H1 (cell line): ENCODE measurements at regions not wholly inside any gene's neighbourhood (a gene's known extent, or its start where the extent isn't known, plus 50 kb on each side); places are given as distances from the start of the nearest gene placed in this dataset.

Source experiments
- CTCF ChIA-PET: fragments of 300-600 bp; sonication (Branson Sonifier 250); formaldehyde crosslinking; loops from one replicate; lab custom pipeline; 2021; ENCODE audit not compliant: partially characterized antibody; lab: Charles Lee
- POLR2A ChIA-PET: fragments of 300-600 bp; sonication (Branson Sonifier 250); formaldehyde crosslinking; loops from one replicate; lab custom pipeline; 2021; ENCODE audit warnings: inconsistent platforms; ENCODE audit not compliant: partially characterized antibody; lab: Charles Lee
- DNase-seq, 2 experiments: peaks; one replicate each; pipeline versions ENCODE4 v3.0.0 to v3.0.0-alpha.2; 2010 to 2022; ENCODE audit warnings: low spot score in 2 of 2, low read depth in 1 of 2, mixed read lengths in 1 of 2
- FAIRE-seq: peaks from 2 replicates; lab custom pipeline; 2011; peaks lifted over from hg19 to GRCh38; lab: Jason Lieb, UNC
- H2AFZ ChIP-seq: 2 replicates; pipeline ENCODE4 v1.8.1; 2012; ENCODE audit warnings: low read length, inconsistent platforms
- H2AK5ac ChIP-seq: 2 replicates; pipeline ENCODE4 v1.6.1; 2013; ENCODE audit warnings: low read depth, low read length
- H2BK120ac ChIP-seq: replicated peaks from 2 replicates; pipeline ENCODE3; 2013; ENCODE audit warnings: low read depth, low read length, inconsistent platforms
- H2BK12ac ChIP-seq: 2 replicates; pipeline ENCODE4 v1.6.1; 2013; ENCODE audit warnings: low read depth, low read length
- H2BK15ac ChIP-seq: 2 replicates; pipeline ENCODE4 v1.6.1; 2013; ENCODE audit warnings: low read length
- H2BK20ac ChIP-seq: 2 replicates; pipeline ENCODE4 v1.6.1; 2013; ENCODE audit warnings: low read length
- H2BK5ac ChIP-seq: 2 replicates; pipeline ENCODE4 v1.6.1; 2013; ENCODE audit warnings: low read depth, low read length
- H3K14ac ChIP-seq: 2 replicates; pipeline ENCODE4 v1.6.1; 2013; ENCODE audit warnings: inconsistent platforms; ENCODE audit not compliant: insufficient read length
- H3K18ac ChIP-seq: 2 replicates; pipeline ENCODE4 v1.6.1; 2013; ENCODE audit warnings: low read length; ENCODE audit errors: extremely low read depth
- H3K23ac ChIP-seq: 2 replicates; pipeline ENCODE4 v1.6.1; 2013; ENCODE audit warnings: inconsistent platforms; ENCODE audit not compliant: insufficient read length
- H3K23me2 ChIP-seq: 2 replicates; pipeline ENCODE4 v1.6.1; 2013; ENCODE audit warnings: low read depth, low read length
- H3K27ac ChIP-seq: 2 replicates; pipeline ENCODE4 v1.6.1; 2011; ENCODE audit warnings: low read depth, low read length, inconsistent platforms
- H3K27me3 ChIP-seq, 4 experiments: replicated peaks in 1 of 4; 1 replicate in 1 of 4; 2 replicates in 3 of 4; pipeline versions ENCODE4 v1.6.1 to v1.8.1; 2011 to 2013; ENCODE audit warnings: low read length in 3 of 4, mild to moderate bottlenecking in 3 of 4, inconsistent platforms in 2 of 4, mixed read lengths in 2 of 4, moderate library complexity in 1 of 4; ENCODE audit not compliant: control insufficient read depth in 3 of 4, insufficient read depth in 3 of 4; ENCODE audit errors: extremely low read depth in 1 of 4
- H3K36me3 ChIP-seq, 4 experiments: 2 replicates each; pipeline versions ENCODE4 v1.6.1 to v1.8.1; 2011 to 2013; ENCODE audit warnings: mild to moderate bottlenecking in 4 of 4, low read length in 3 of 4, moderate library complexity in 2 of 4, control low read depth in 1 of 4, inconsistent platforms in 1 of 4; ENCODE audit not compliant: insufficient read depth in 4 of 4, control insufficient read depth in 2 of 4
- H3K4ac ChIP-seq: replicated peaks from 2 replicates; pipeline ENCODE3; 2013; ENCODE audit warnings: low read length, low read depth, mixed read lengths, inconsistent platforms; ENCODE audit not compliant: insufficient read length
- H3K4me1 ChIP-seq, 4 experiments: replicated peaks in 1 of 4; 1 replicate in 1 of 4; 2 replicates in 3 of 4; pipeline versions ENCODE4 v1.6.1 to v1.8.1; 2011 to 2013; ENCODE audit warnings: low read length in 3 of 4, inconsistent platforms in 2 of 4, mixed read lengths in 1 of 4; ENCODE audit not compliant: insufficient read depth in 4 of 4, control insufficient read depth in 3 of 4
- H3K4me2 ChIP-seq, 2 experiments: 2 replicates each; pipeline versions ENCODE4 v1.6.1 to v1.8.1; 2011 to 2013; ENCODE audit warnings: low read depth in 2 of 2, low read length in 2 of 2, control low read depth in 1 of 2, inconsistent platforms in 1 of 2, mild to moderate bottlenecking in 1 of 2; ENCODE audit not compliant: insufficient read depth in 1 of 2
- H3K4me3 ChIP-seq, 4 experiments: fragments of 200-600, 300-600 bp in 1 of 4; sonication (generic), shearing (Covaris generic), sonication (Bioruptor Twin) in 1 of 4; 2 replicates each; pipeline versions ENCODE4 v1.5.1 to v1.8.1; 2011 to 2016; ENCODE audit warnings: low read length in 4 of 4, low read depth in 3 of 4, control low read depth in 2 of 4, inconsistent platforms in 2 of 4, mild to moderate bottlenecking in 2 of 4, mixed read lengths in 1 of 4, moderate library complexity in 1 of 4; ENCODE audit not compliant: insufficient read depth in 2 of 4; ENCODE audit errors: extremely low read depth in 1 of 4
- H3K56ac ChIP-seq: replicated peaks from 2 replicates; pipeline ENCODE3; 2013; ENCODE audit warnings: low read depth, mild to moderate bottlenecking, mixed read lengths, low read length, inconsistent platforms; ENCODE audit not compliant: insufficient read length
- H3K79me1 ChIP-seq: 2 replicates; pipeline ENCODE4 v1.6.1; 2013; ENCODE audit warnings: low read depth, low read length, control low read depth
- H3K79me2 ChIP-seq, 2 experiments: 2 replicates each; pipeline versions ENCODE4 v1.6.1 to v1.8.1; 2012 to 2013; ENCODE audit warnings: low read length in 2 of 2, mild to moderate bottlenecking in 2 of 2, inconsistent platforms in 1 of 2; ENCODE audit not compliant: insufficient read depth in 2 of 2, control insufficient read depth in 1 of 2
- H3K9ac ChIP-seq, 4 experiments: replicated peaks in 1 of 4; 1 replicate in 1 of 4; 2 replicates in 3 of 4; pipeline versions ENCODE4 v1.6.1 to v1.8.1; 2011 to 2013; ENCODE audit warnings: low read depth in 3 of 4, low read length in 3 of 4, control low read depth in 2 of 4, mild to moderate bottlenecking in 2 of 4, moderate library complexity in 2 of 4, inconsistent platforms in 1 of 4; ENCODE audit errors: extremely low read depth in 1 of 4
- H3K9me3 ChIP-seq, 2 experiments: 2 replicates each; pipeline versions ENCODE4 v1.6.1 to v1.8.1; 2012 to 2013; ENCODE audit warnings: mild to moderate bottlenecking in 2 of 2, moderate library complexity in 2 of 2, control low read depth in 1 of 2, inconsistent platforms in 1 of 2, low read depth in 1 of 2, low read length in 1 of 2, mixed read lengths in 1 of 2; ENCODE audit not compliant: insufficient read depth in 2 of 2
- H4K20me1 ChIP-seq, 2 experiments: replicated peaks in 1 of 2; 2 replicates each; pipeline versions ENCODE3 to v1.8.1; 2011 to 2013; ENCODE audit warnings: inconsistent platforms in 2 of 2, low read length in 2 of 2, mild to moderate bottlenecking in 1 of 2; ENCODE audit not compliant: insufficient read depth in 2 of 2, control insufficient read depth in 1 of 2
- H4K5ac ChIP-seq: 2 replicates; pipeline ENCODE4 v1.6.1; 2013; ENCODE audit warnings: low read length, low read depth, mixed read lengths, inconsistent platforms; ENCODE audit not compliant: insufficient read length
- H4K8ac ChIP-seq: 2 replicates; pipeline ENCODE4 v1.8.0; 2013; ENCODE audit warnings: mild to moderate bottlenecking, moderate library complexity, low read length, inconsistent platforms; ENCODE audit not compliant: insufficient read depth; ENCODE audit errors: extremely low read depth
- H4K91ac ChIP-seq: replicated peaks from 2 replicates; pipeline ENCODE3; 2013; ENCODE audit warnings: low read length, mixed read lengths, inconsistent platforms; ENCODE audit not compliant: insufficient read length
- ASH2L ChIP-seq: fragments of 200-600, 300-600 bp; sonication (generic); IDR thresholded peaks from one replicate; pipeline ENCODE4 v1.7.1; 2017; ENCODE audit warnings: low read length
- HDAC6 ChIP-seq: IDR thresholded peaks from one replicate; pipeline ENCODE4 v1.7.1; 2012; ENCODE audit warnings: low read depth, mild to moderate bottlenecking, inconsistent platforms, low read length, moderate library complexity
- SAP30 ChIP-seq: fragments of 300-600 bp; sonication (generic); IDR thresholded peaks from 2 replicates; pipeline ENCODE4 v1.7.1; 2012; ENCODE audit warnings: low read length, moderate library complexity, mild to moderate bottlenecking, inconsistent platforms; ENCODE audit not compliant: insufficient read depth, insufficient replicate concordance
- SP2 ChIP-seq: IDR thresholded peaks from 2 replicates; pipeline ENCODE4 v1.6.1; 2012; ENCODE audit warnings: mild to moderate bottlenecking, low read length, inconsistent platforms
- SUZ12 ChIP-seq: fragments of 200-600 bp; sonication (generic); IDR thresholded peaks from 2 replicates; pipeline ENCODE4 v1.6.1; 2012; ENCODE audit warnings: mild to moderate bottlenecking, inconsistent platforms, low read length, moderate library complexity, mixed read lengths
- WGBS, 2 experiments: shearing (Covaris generic) in 1 of 2; methylation state at CpG; one replicate each; pipeline versions ENCODE4 v1.1.6 to v1.1.7; 2013 to 2015; ENCODE audit warnings: low lambda C conversion rate in 2 of 2, mixed read lengths in 2 of 2, inconsistent platforms in 1 of 2, low coverage in 1 of 2, missing lambda C conversion rate in 1 of 2; ENCODE audit not compliant: insufficient replicate concordance in 2 of 2, insufficient coverage in 1 of 2, insufficient read length in 1 of 2; ENCODE audit errors: extremely low coverage in 1 of 2, missing lambda C conversion rate in 1 of 2; 5-methylcytosine and 5-hydroxymethylcytosine counted together

DNA sequence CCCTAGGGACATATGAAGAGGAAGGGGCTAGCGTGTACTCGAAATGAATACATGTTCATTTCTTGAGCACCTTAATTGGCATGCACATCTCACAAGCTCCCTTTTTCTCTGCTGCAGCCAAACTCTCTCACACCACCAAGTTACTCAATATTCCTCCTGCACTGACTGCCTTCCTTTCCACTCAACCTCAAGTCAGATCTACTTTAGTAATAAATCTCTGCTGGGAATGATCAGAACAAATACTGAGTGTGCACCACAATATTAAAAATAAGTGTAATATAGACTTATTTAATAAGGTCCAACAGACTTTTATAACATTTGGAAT lies 995.8 kb upstream of the WWC1 start:
- Histone ChIP-seq H3K4me3 (no peak overlapping the region), H2BK5ac (peak overlapping the region; percentile 97), H3K27ac (no peak overlapping the region), H2AK5ac (peak overlapping the region; percentile 97), H3K4me2 (no peak overlapping the region; a peak in 1 of 4 replicates), H3K4me1 (peaks cover 6 to 21% (median 15%) of the 10 kb centered on the region in 4 experiments; a peak in 6 of 7 replicates), H3K4ac (no peak overlapping the region), H4K5ac (no peak overlapping the region), H4K91ac (no peak overlapping the region), H4K8ac (no peak overlapping the region), H3K79me1 (no peaks in the 10 kb centered on the region), H3K14ac (no peak overlapping the region), H4K20me1 (no peaks in the 10 kb centered on the region), H2BK20ac (no peak overlapping the region), H2BK12ac (peak overlapping the region; percentile 95; the same call in 1 of the 2 replicates), H3K9ac (no peak overlapping the region), H3K23ac (no peak overlapping the region), H3K18ac (peak overlapping the region; percentile 64; the same call in 1 of the 2 replicates), H3K9me3 (peaks cover 0 to 6% of the 10 kb centered on the region in 2 experiments; a peak in 1 of 4 replicates), H3K79me2 (no peaks in the 10 kb centered on the region), H3K56ac (no peak overlapping the region), H3K27me3 (no peaks in the 10 kb centered on the region), H3K36me3 (peaks cover 0 to 4% (median 0%) of the 10 kb centered on the region in 4 experiments; a peak in 3 of 8 replicates), H2AFZ (no peak overlapping the region), H3K23me2 (no peaks in the 10 kb centered on the region), H2BK15ac (no peak overlapping the region), H2BK120ac (peak overlapping the region; percentile 72)
- CTCF ChIA-PET, result interaction anchor here (1.3 kb wide), 1 partner anchor 12 kb away, joined by 3 read pairs; no protein-coding TSS in a partner anchor
- no peak for TF ChIP-seq SAP30
- no peak for TF ChIP-seq SP2
- no peak for TF ChIP-seq ASH2L
- no peak for TF ChIP-seq SUZ12
- no peak for TF ChIP-seq HDAC6
- no peak for DNase-seq
- no peak for FAIRE-seq
- POLR2A ChIA-PET, result interaction anchor here (2.3 kb wide), 1 partner anchor 10 kb away, joined by 19 read pairs; no protein-coding TSS in a partner anchor
- WGBS, 2 experiments, result 96% methylated on average over 2 of the region's 2 CpGs; no CpG with 5 or more reads in 1 of the 2 experiments
